H1 (cell line): ENCODE measurements at regions not wholly inside any gene's neighbourhood (a gene's known extent, or its start where the extent isn't known, plus 50 kb on each side); places are given as distances from the start of the nearest gene placed in this dataset.

Experiments
- EZH2 ChIP-seq: fragments of 200-600 bp; sonication (generic); IDR thresholded peaks from 2 replicates; pipeline ENCODE4 v1.7.1; 2012; ENCODE audit warnings: low read depth, mild to moderate bottlenecking, moderate library complexity, low read length, inconsistent platforms; ENCODE audit not compliant: severe bottlenecking
- GTF2F1 ChIP-seq: IDR thresholded peaks from 2 replicates; pipeline ENCODE4 v1.6.1; 2012; ENCODE audit warnings: low read depth, low read length, improper control_type of control experiment, borderline replicate concordance
- JUND ChIP-seq: IDR thresholded peaks from 2 replicates; pipeline ENCODE4 v1.6.1; 2011; ENCODE audit warnings: mild to moderate bottlenecking, improper control_type of control experiment, low read length
- KDM5A ChIP-seq: fragments of 200-600 bp; IDR thresholded peaks from 2 replicates; pipeline ENCODE4 v1.7.1; 2012; ENCODE audit warnings: mild to moderate bottlenecking, low read length, inconsistent platforms, mixed read lengths
- POLR2A ChIP-seq, 2 experiments: IDR thresholded peaks; 1 replicate in 1 of 2; 2 replicates in 1 of 2; pipeline ENCODE4 v1.6.1; 2011; ENCODE audit warnings: low read depth in 2 of 2, low read length in 2 of 2, mild to moderate bottlenecking in 2 of 2; ENCODE audit errors: control extremely low read depth in 1 of 2
- SAP30 ChIP-seq: fragments of 300-600 bp; sonication (generic); IDR thresholded peaks from 2 replicates; pipeline ENCODE4 v1.7.1; 2012; ENCODE audit warnings: low read length, moderate library complexity, mild to moderate bottlenecking, inconsistent platforms; ENCODE audit not compliant: insufficient read depth, insufficient replicate concordance
- SP1 ChIP-seq: IDR thresholded peaks from 2 replicates; pipeline ENCODE4 v1.6.1; 2011; ENCODE audit warnings: low read depth, low read length
- TEAD4 ChIP-seq: IDR thresholded peaks from 2 replicates; pipeline ENCODE4 v1.6.1; 2012; ENCODE audit warnings: low read depth, low read length, inconsistent platforms, mixed read lengths
- TF ChIP-seq, protein P1 (sequence below): fragments of 300-600 bp; sonication (generic); IDR thresholded peaks from 2 replicates; pipeline ENCODE4 v1.7.1; 2012; ENCODE audit warnings: low read length, moderate library complexity, mild to moderate bottlenecking, inconsistent platforms; ENCODE audit not compliant: insufficient replicate concordance
- TF ChIP-seq, protein P2 (sequence below): IDR thresholded peaks from 2 replicates; pipeline ENCODE4 v1.6.1; 2012; ENCODE audit warnings: inconsistent platforms

DNA sequence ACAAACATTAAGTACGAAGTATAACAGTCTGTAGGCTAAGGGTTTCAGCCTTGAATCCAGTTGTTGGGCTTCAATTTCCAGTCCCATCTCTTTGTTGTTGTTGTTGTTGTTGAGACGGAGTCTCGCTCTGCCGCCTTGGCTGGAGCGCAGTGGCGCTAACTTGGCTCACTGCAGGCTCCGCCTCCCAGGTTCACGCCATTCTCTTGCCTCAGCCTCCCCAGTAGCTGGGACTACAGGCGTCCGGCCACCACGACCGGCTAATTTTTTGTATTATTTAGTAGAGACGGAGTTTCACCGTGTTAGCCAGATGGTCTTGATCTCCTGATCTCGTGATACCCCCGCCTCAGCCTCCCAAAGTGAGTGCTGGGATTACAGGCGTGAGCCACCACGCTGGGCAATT lies 464.9 kb downstream of the ANKRD7 start (continued):
- TF ChIP-seq, protein P1, sequence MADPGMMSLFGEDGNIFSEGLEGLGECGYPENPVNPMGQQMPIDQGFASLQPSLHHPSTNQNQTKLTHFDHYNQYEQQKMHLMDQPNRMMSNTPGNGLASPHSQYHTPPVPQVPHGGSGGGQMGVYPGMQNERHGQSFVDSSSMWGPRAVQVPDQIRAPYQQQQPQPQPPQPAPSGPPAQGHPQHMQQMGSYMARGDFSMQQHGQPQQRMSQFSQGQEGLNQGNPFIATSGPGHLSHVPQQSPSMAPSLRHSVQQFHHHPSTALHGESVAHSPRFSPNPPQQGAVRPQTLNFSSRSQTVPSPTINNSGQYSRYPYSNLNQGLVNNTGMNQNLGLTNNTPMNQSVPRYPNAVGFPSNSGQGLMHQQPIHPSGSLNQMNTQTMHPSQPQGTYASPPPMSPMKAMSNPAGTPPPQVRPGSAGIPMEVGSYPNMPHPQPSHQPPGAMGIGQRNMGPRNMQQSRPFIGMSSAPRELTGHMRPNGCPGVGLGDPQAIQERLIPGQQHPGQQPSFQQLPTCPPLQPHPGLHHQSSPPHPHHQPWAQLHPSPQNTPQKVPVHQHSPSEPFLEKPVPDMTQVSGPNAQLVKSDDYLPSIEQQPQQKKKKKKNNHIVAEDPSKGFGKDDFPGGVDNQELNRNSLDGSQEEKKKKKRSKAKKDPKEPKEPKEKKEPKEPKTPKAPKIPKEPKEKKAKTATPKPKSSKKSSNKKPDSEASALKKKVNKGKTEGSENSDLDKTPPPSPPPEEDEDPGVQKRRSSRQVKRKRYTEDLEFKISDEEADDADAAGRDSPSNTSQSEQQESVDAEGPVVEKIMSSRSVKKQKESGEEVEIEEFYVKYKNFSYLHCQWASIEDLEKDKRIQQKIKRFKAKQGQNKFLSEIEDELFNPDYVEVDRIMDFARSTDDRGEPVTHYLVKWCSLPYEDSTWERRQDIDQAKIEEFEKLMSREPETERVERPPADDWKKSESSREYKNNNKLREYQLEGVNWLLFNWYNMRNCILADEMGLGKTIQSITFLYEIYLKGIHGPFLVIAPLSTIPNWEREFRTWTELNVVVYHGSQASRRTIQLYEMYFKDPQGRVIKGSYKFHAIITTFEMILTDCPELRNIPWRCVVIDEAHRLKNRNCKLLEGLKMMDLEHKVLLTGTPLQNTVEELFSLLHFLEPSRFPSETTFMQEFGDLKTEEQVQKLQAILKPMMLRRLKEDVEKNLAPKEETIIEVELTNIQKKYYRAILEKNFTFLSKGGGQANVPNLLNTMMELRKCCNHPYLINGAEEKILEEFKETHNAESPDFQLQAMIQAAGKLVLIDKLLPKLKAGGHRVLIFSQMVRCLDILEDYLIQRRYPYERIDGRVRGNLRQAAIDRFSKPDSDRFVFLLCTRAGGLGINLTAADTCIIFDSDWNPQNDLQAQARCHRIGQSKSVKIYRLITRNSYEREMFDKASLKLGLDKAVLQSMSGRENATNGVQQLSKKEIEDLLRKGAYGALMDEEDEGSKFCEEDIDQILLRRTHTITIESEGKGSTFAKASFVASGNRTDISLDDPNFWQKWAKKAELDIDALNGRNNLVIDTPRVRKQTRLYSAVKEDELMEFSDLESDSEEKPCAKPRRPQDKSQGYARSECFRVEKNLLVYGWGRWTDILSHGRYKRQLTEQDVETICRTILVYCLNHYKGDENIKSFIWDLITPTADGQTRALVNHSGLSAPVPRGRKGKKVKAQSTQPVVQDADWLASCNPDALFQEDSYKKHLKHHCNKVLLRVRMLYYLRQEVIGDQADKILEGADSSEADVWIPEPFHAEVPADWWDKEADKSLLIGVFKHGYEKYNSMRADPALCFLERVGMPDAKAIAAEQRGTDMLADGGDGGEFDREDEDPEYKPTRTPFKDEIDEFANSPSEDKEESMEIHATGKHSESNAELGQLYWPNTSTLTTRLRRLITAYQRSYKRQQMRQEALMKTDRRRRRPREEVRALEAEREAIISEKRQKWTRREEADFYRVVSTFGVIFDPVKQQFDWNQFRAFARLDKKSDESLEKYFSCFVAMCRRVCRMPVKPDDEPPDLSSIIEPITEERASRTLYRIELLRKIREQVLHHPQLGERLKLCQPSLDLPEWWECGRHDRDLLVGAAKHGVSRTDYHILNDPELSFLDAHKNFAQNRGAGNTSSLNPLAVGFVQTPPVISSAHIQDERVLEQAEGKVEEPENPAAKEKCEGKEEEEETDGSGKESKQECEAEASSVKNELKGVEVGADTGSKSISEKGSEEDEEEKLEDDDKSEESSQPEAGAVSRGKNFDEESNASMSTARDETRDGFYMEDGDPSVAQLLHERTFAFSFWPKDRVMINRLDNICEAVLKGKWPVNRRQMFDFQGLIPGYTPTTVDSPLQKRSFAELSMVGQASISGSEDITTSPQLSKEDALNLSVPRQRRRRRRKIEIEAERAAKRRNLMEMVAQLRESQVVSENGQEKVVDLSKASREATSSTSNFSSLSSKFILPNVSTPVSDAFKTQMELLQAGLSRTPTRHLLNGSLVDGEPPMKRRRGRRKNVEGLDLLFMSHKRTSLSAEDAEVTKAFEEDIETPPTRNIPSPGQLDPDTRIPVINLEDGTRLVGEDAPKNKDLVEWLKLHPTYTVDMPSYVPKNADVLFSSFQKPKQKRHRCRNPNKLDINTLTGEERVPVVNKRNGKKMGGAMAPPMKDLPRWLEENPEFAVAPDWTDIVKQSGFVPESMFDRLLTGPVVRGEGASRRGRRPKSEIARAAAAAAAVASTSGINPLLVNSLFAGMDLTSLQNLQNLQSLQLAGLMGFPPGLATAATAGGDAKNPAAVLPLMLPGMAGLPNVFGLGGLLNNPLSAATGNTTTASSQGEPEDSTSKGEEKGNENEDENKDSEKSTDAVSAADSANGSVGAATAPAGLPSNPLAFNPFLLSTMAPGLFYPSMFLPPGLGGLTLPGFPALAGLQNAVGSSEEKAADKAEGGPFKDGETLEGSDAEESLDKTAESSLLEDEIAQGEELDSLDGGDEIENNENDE, result no peak
- no peak for TF ChIP-seq POLR2A (IDR thresholded peaks at IDR 0.05; ENCODE audit: control extremely low read depth in 1 of 2, low read depth in 2 of 2, low read length in 2 of 2)
- no peak for TF ChIP-seq TEAD4
- no peak for TF ChIP-seq KDM5A
- TF ChIP-seq EZH2, result no peak
- TF ChIP-seq, protein P2, sequence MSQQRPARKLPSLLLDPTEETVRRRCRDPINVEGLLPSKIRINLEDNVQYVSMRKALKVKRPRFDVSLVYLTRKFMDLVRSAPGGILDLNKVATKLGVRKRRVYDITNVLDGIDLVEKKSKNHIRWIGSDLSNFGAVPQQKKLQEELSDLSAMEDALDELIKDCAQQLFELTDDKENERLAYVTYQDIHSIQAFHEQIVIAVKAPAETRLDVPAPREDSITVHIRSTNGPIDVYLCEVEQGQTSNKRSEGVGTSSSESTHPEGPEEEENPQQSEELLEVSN, result no peak
- no peak for TF ChIP-seq SAP30
- TF ChIP-seq JUND, result no peak
- TF ChIP-seq GTF2F1, result no peak
- TF ChIP-seq SP1, result no peak
